HepG2 (cell line): ENCODE measurements at regions not wholly inside any gene's neighbourhood (a gene's known extent, or its start where the extent isn't known, plus 50 kb on each side); places are given as distances from the start of the nearest gene placed in this dataset.

Experiments
- ATAC-seq: fragments of 200-7000 bp; cut with Tn5 transposase; 3 replicates; pipeline ENCODE4 v1.9.1; 2020; ENCODE audit warnings: mild to moderate bottlenecking, moderate library complexity
- BruUV-seq: library from RNA; stranded (reverse); fragments of 400-500 nt; replicated peaks from 2 replicates; lab custom pipeline; 2021; lab: Mats Ljungman, UMichigan
- CTCF ChIA-PET: fragments of 300-600 bp; formaldehyde crosslinking; extraction: SDS; loops from one replicate; lab custom pipeline; 2021; ENCODE audit warnings: low total read pairs, inconsistent platforms, low intra/inter-chr PET ratio; lab: Yijun Ruan, JAX
- POLR2A ChIA-PET: fragments of 350-600 bp; sonication (Branson Sonifier 250); formaldehyde crosslinking; loops from one replicate; lab custom pipeline; 2020; ENCODE audit warnings: antibody characterized with exemption, inconsistent platforms; lab: Yijun Ruan, JAX
- DNase-seq: peaks from one replicate; pipeline ENCODE4 v3.0.0-alpha.2; 2015; ENCODE audit warnings: low spot score
- FAIRE-seq: peaks from 3 replicates; lab custom pipeline; 2011; peaks lifted over from hg19 to GRCh38; lab: Jason Lieb, UNC
- H2AFZ ChIP-seq: one replicate; pipeline ENCODE4 v1.6.1; 2011; ENCODE audit warnings: low read length, inconsistent platforms
- H3K27ac ChIP-seq: fragments of 300-600 bp; 3 replicates; pipeline ENCODE4 v1.8.0; 2011; ENCODE audit warnings: mixed run types, mild to moderate bottlenecking, mixed read lengths, low read length, inconsistent platforms; ENCODE audit not compliant: insufficient read depth; ENCODE audit errors: extremely low read length
- H3K27me3 ChIP-seq, 2 experiments: fragments of 200-600 bp in 1 of 2; 2 replicates in 1 of 2; 3 replicates in 1 of 2; pipeline versions ENCODE4 v1.6.0 to v1.8.0; 2011; ENCODE audit warnings: low read length in 2 of 2, mild to moderate bottlenecking in 2 of 2, moderate library complexity in 2 of 2, inconsistent platforms in 1 of 2; ENCODE audit not compliant: insufficient read depth in 2 of 2, control insufficient read depth in 1 of 2
- H3K36me3 ChIP-seq, 2 experiments: fragments of 200-600 bp in 1 of 2; replicated peaks in 1 of 2; 2 replicates in 1 of 2; 3 replicates in 1 of 2; pipeline versions ENCODE4 v1.5.1 to v1.8.0; 2011; ENCODE audit warnings: low read length in 2 of 2, inconsistent platforms in 1 of 2; ENCODE audit not compliant: insufficient read depth in 2 of 2, control insufficient read depth in 1 of 2
- H3K4me1 ChIP-seq: 2 replicates; pipeline ENCODE4 v1.5.1; 2012; ENCODE audit warnings: low read length, inconsistent platforms; ENCODE audit not compliant: insufficient read depth
- H3K4me2 ChIP-seq: 2 replicates; pipeline ENCODE4 v1.6.0; 2011; ENCODE audit warnings: low read depth, low read length, inconsistent platforms
- H3K4me3 ChIP-seq, 3 experiments: fragments of 200-600 bp in 1 of 3; sonication (generic), shearing (Covaris generic) in 1 of 3; replicated peaks in 1 of 3; 2 replicates each; pipeline ENCODE4 v1.5.1; 2011 to 2016; ENCODE audit warnings: low read length in 3 of 3, inconsistent platforms in 2 of 3, low read depth in 2 of 3, mild to moderate bottlenecking in 2 of 3, control low read depth in 1 of 3, mixed read lengths in 1 of 3; ENCODE audit not compliant: insufficient read depth in 1 of 3
- H3K79me2 ChIP-seq: one replicate; pipeline ENCODE4 v1.6.1; 2011; ENCODE audit warnings: low read length, inconsistent platforms; ENCODE audit not compliant: insufficient read depth
- H3K9ac ChIP-seq: 2 replicates; pipeline ENCODE4 v1.6.0; 2011; ENCODE audit warnings: mild to moderate bottlenecking, low read depth, low read length, inconsistent platforms; ENCODE audit not compliant: insufficient read depth
- H3K9me3 ChIP-seq: 2 replicates; pipeline ENCODE4 v1.5.1; 2012; ENCODE audit warnings: mild to moderate bottlenecking, low read length
- H4K20me1 ChIP-seq: 2 replicates; pipeline ENCODE4 v1.6.0; 2011; ENCODE audit warnings: inconsistent platforms, mild to moderate bottlenecking, low read length, moderate library complexity; ENCODE audit not compliant: insufficient read depth
- CBFB ChIP-seq: sonication (generic); formaldehyde crosslinking; IDR thresholded peaks from 2 replicates; pipeline ENCODE4 v1.4.0; 2020; ENCODE audit warnings: missing genetic modification reagents
- HMG20A ChIP-seq: IDR thresholded peaks from 2 replicates; pipeline ENCODE4 v1.6.1; 2016; ENCODE audit warnings: borderline replicate concordance
- HMGXB4 ChIP-seq, 2 experiments: sonication (generic) in 1 of 2; formaldehyde crosslinking in 1 of 2; IDR thresholded peaks; 2 replicates each; pipeline versions ENCODE4 v1.4.0 to v1.6.1; 2018 to 2020; ENCODE audit warnings: missing genetic modification reagents in 2 of 2, borderline replicate concordance in 1 of 2, low read depth in 1 of 2, mild to moderate bottlenecking in 1 of 2, missing biosample characterization in 1 of 2
- MBD4 ChIP-seq: IDR thresholded peaks from 2 replicates; pipeline ENCODE4 v1.6.1; 2012; ENCODE audit warnings: low read length, inconsistent platforms, borderline replicate concordance
- MEIS2 ChIP-seq: sonication (generic); formaldehyde crosslinking; IDR thresholded peaks from 2 replicates; pipeline ENCODE4 v1.9.0; 2021; ENCODE audit warnings: mild to moderate bottlenecking, missing genetic modification reagents
- NFYC ChIP-seq: IDR thresholded peaks from 2 replicates; pipeline ENCODE4 v1.6.1; 2016; ENCODE audit warnings: missing genetic modification reagents, missing compliant biosample characterization
- NRL ChIP-seq: sonication (generic); formaldehyde crosslinking; IDR thresholded peaks from 2 replicates; pipeline ENCODE4 v1.5.0; 2020; ENCODE audit warnings: missing genetic modification reagents, mild to moderate bottlenecking, moderate library complexity, borderline replicate concordance
- RXRA ChIP-seq: sonication (generic); formaldehyde crosslinking; IDR thresholded peaks from 2 replicates; pipeline ENCODE4 v1.5.1; 2020; ENCODE audit warnings: missing genetic modification reagents
- SAFB2 ChIP-seq: sonication (generic); formaldehyde crosslinking; IDR thresholded peaks from 2 replicates; pipeline ENCODE4 v1.5.1; 2020; ENCODE audit warnings: missing genetic modification reagents, low read depth, mild to moderate bottlenecking, borderline replicate concordance
- SP1 ChIP-seq, 2 experiments: fragments of 450-650 bp in 1 of 2; sonication (generic) in 1 of 2; formaldehyde crosslinking in 1 of 2; IDR thresholded peaks; 2 replicates each; pipeline versions ENCODE4 v1.4.0 to v1.6.1; 2016 to 2020; ENCODE audit warnings: missing genetic modification reagents in 1 of 2
- ZBTB34 ChIP-seq: sonication (generic); formaldehyde crosslinking; IDR thresholded peaks from 2 replicates; pipeline ENCODE4 v1.8.0; 2022; ENCODE audit warnings: mild to moderate bottlenecking, missing genetic modification reagents
- ZFP62 ChIP-seq: sonication (generic); formaldehyde crosslinking; IDR thresholded peaks from 2 replicates; pipeline ENCODE4 v1.4.0; 2020; ENCODE audit warnings: missing genetic modification reagents
- ZNF3 ChIP-seq: IDR thresholded peaks from 2 replicates; pipeline ENCODE4 v1.7.0; 2017; ENCODE audit warnings: inconsistent platforms
- ZSCAN30 ChIP-seq: sonication (generic); formaldehyde crosslinking; IDR thresholded peaks from 2 replicates; pipeline ENCODE4 v1.5.0; 2020; ENCODE audit warnings: mild to moderate bottlenecking, missing genetic modification reagents
- WGBS: methylation state at CpG from one replicate; pipeline ENCODE4 v1.1.6; 2017; ENCODE audit warnings: low lambda C conversion rate; 5-methylcytosine and 5-hydroxymethylcytosine counted together
- in situ Hi-C: cut with HindIII; loops from 2 replicates; pipeline ENCODE4 v1.10.0; 2017; ENCODE audit warnings: low pct_unique_long_range_greater_than_20kb; ENCODE audit not compliant: extremely low pct_ligation_motif_present
- intact Hi-C: fragments of 100-400 bp; cut with micrococcal nuclease; formaldehyde crosslinking; loops from one replicate; pipeline ENCODE4 v1.10.0; 2022; ENCODE audit not compliant: unreplicated experiment

GRCh38 chr6:4511641-4512020 lies 264.6 kb upstream of the CDYL start:
- intact Hi-C loops, result no loop called here
- POLR2A ChIA-PET, result no interaction called here
- no peak for TF ChIP-seq ZBTB34 (CRISPR knock-in tag)
- TF ChIP-seq CBFB, result no peak
- no peak for TF ChIP-seq ZFP62 (CRISPR knock-in tag)
- no peak for TF ChIP-seq RXRA
- no peak for TF ChIP-seq HMG20A
- H3K27ac ChIP-seq, result no peak overlapping the region
- no peak overlapping the region for H3K9ac ChIP-seq
- no peak overlapping the region for H3K4me2 ChIP-seq
- H3K27me3 ChIP-seq, result peaks cover 0 to 48% of the 10 kb centered on the region in 2 experiments; a peak in 4 of 5 replicates
- no peak overlapping the region for H2AFZ ChIP-seq
- no peak for FAIRE-seq
- 40% methylated on average over 3 of the region's 5 CpGs for WGBS
- H3K79me2 ChIP-seq, result no peaks in the 10 kb centered on the region
- H3K36me3 ChIP-seq, result no peaks in the 10 kb centered on the region
- H3K4me3 ChIP-seq, result no peak overlapping the region
- CTCF ChIA-PET, result no interaction called here
- DNase-seq, result no peak
- H3K4me1 ChIP-seq, result no peaks in the 10 kb centered on the region
- no peak; the same call in 2 of the 3 replicates for ATAC-seq
- no peaks in the 10 kb centered on the region for H4K20me1 ChIP-seq
- in situ Hi-C loops, result no loop called here
- H3K9me3 ChIP-seq, result no peaks in the 10 kb centered on the region
- no TSS peak for BruUV-seq

- WGBS, result 26% methylated on average over 10 of the region's 15 CpGs
- H3K4me1 ChIP-seq, result no peaks in the 10 kb centered on the region
- no peak overlapping the region for H3K9ac ChIP-seq
- DNase-seq, result no peak
- CTCF ChIA-PET, result no interaction called here
- H3K79me2 ChIP-seq, result no peaks in the 10 kb centered on the region
- intact Hi-C loops (no loop called here), in situ Hi-C loops (no loop called here)
- H3K27ac ChIP-seq, result no peak overlapping the region
- POLR2A ChIA-PET, result no interaction called here
- ATAC-seq, result no peak; the same call in 2 of the 3 replicates
- H3K4me2 ChIP-seq, result no peak overlapping the region
- BruUV-seq, result no TSS peak
- H3K4me3 ChIP-seq, result no peak overlapping the region
- no peaks in the 10 kb centered on the region for H3K36me3 ChIP-seq
- H3K9me3 ChIP-seq, result no peaks in the 10 kb centered on the region
- H3K27me3 ChIP-seq, result peaks cover 0 to 43% of the 10 kb centered on the region in 2 experiments; a peak in 4 of 5 replicates
- no peak overlapping the region for H2AFZ ChIP-seq
- FAIRE-seq, result no peak
- no peaks in the 10 kb centered on the region for H4K20me1 ChIP-seq
- no peak for TF ChIP-seq SP1 (IDR thresholded peaks at IDR 0.05)
- no peak for TF ChIP-seq SP1 (CRISPR knock-in tag; IDR thresholded peaks at IDR 0.05)
- TF ChIP-seq MBD4, result no peak
- TF ChIP-seq ZNF3 (CRISPR knock-in tag), result no peak
- TF ChIP-seq MEIS2, result no peak
- TF ChIP-seq HMGXB4 (CRISPR knock-in tag; IDR thresholded peaks at IDR 0.05; ENCODE audit: borderline replicate concordance in 1 of 2, low read depth in 1 of 2), result no peak
- TF ChIP-seq ZSCAN30 (CRISPR knock-in tag), result no peak
- no peak for TF ChIP-seq NFYC
- TF ChIP-seq NRL (CRISPR knock-in tag), result no peak
- no peak for TF ChIP-seq SAFB2
Observed at GRCh38 chr6:4510906-4511640, 265.1 kb upstream of the CDYL start.
